HCT116 (cell line): ENCODE measurements at regions not wholly inside any gene's neighbourhood (a gene's known extent, or its start where the extent isn't known, plus 50 kb on each side); places are given as distances from the start of the nearest gene placed in this dataset.
"Not testable (repeated sequence)": the region's sequence is repeated elsewhere in the genome, so short reads cannot be mapped to it uniquely, and the experiment has no call there.

Experiments
- ATAC-seq: fragments of 200-7000 bp; cut with Tn5 transposase; 2 replicates; pipeline ENCODE4 v1.9.1; 2020; ENCODE audit warnings: mild to moderate bottlenecking, moderate library complexity
- BruUV-seq: library from RNA; stranded (reverse); fragments of 400-500 nt; replicated peaks from 2 replicates; lab custom pipeline; 2021; lab: Mats Ljungman, UMichigan
- CTCF ChIA-PET: fragments of 300-600 bp; sonication (Branson Sonifier 250); formaldehyde crosslinking; loops from one replicate; lab custom pipeline; 2021; ENCODE audit warnings: antibody characterized with exemption; lab: Charles Lee
- POLR2A ChIA-PET: fragments of 300-600, 350-600 bp; sonication (Branson Sonifier 250); formaldehyde crosslinking; loops from one replicate; lab custom pipeline; 2021; ENCODE audit warnings: antibody characterized with exemption; lab: Charles Lee
- RAD21 ChIA-PET, 2 experiments: fragments of 300-600 bp; sonication (Branson Sonifier 250); formaldehyde crosslinking; loops; one replicate each; lab custom pipeline; 2023; ENCODE audit warnings: low total read pairs in 2 of 2; ENCODE audit not compliant: uncharacterized antibody in 2 of 2, unreplicated experiment in 2 of 2, low non-redundant PET in 1 of 2; lab: Charles Lee
- DNase-seq: peaks from one replicate; pipeline ENCODE4 v3.0.0-alpha.2; 2010; ENCODE audit warnings: low read depth, low spot score
- H2AFZ ChIP-seq: fragments of 200-600 bp; shearing (Covaris generic), sonication (generic); 2 replicates; pipeline ENCODE4 v1.6.1; 2017; ENCODE audit warnings: low read depth, mixed run types, mixed read lengths, antibody characterized with exemption, low read length; ENCODE audit not compliant: poor library complexity, severe bottlenecking
- H3K27ac ChIP-seq: 2 replicates; pipeline ENCODE4 v1.5.1; 2012; ENCODE audit warnings: low read depth, low read length
- H3K27me3 ChIP-seq: fragments of 200-600 bp; sonication (generic); 2 replicates; pipeline ENCODE4 v1.6.1; 2016; ENCODE audit warnings: mixed run types, low read length, mixed read lengths; ENCODE audit not compliant: insufficient read depth
- H3K36me3 ChIP-seq, 2 experiments: fragments of 200-500 bp in 1 of 2; fragments of 200-600 bp in 1 of 2; sonication (Bioruptor generic) in 1 of 2; sonication (generic) in 1 of 2; 2 replicates each; pipeline versions ENCODE4 v1.5.1 to v1.6.1; 2014 to 2016; ENCODE audit warnings: low read length in 2 of 2, inconsistent platforms in 1 of 2, mixed read lengths in 1 of 2, mixed run types in 1 of 2; ENCODE audit not compliant: insufficient read depth in 2 of 2, control insufficient read depth in 1 of 2
- H3K4me1 ChIP-seq, 2 experiments: fragments of 200-600 bp in 1 of 2; sonication (generic) in 1 of 2; 2 replicates each; pipeline versions ENCODE4 v1.5.1 to v1.6.1; 2012 to 2017; ENCODE audit warnings: low read length in 2 of 2, inconsistent platforms in 1 of 2, mild to moderate bottlenecking in 1 of 2, mixed read lengths in 1 of 2, mixed run types in 1 of 2, moderate library complexity in 1 of 2; ENCODE audit not compliant: insufficient read depth in 2 of 2, control insufficient read depth in 1 of 2
- H3K4me2 ChIP-seq: fragments of 200-600 bp; sonication (generic); 2 replicates; pipeline ENCODE4 v1.6.1; 2017; ENCODE audit warnings: mixed run types, low read length, mixed read lengths
- H3K4me3 ChIP-seq, 2 experiments: fragments of 200-600 bp in 1 of 2; sonication (generic) in 1 of 2; replicated peaks in 1 of 2; 2 replicates each; pipeline ENCODE4 v1.5.1; 2011 to 2016; ENCODE audit warnings: low read length in 2 of 2, control low read depth in 1 of 2, low read depth in 1 of 2, mild to moderate bottlenecking in 1 of 2, mixed read lengths in 1 of 2, mixed run types in 1 of 2
- H3K79me2 ChIP-seq: fragments of 200-600 bp; sonication (generic); 2 replicates; pipeline ENCODE4 v1.6.1; 2017; ENCODE audit warnings: mild to moderate bottlenecking, mixed run types, low read length, moderate library complexity, mixed read lengths; ENCODE audit not compliant: insufficient read depth
- H3K9ac ChIP-seq: fragments of 200-600 bp; sonication (generic); 2 replicates; pipeline ENCODE4 v1.6.1; 2016; ENCODE audit warnings: low read length, mixed read lengths
- H3K9me2 ChIP-seq: fragments of 200-600 bp; sonication (generic), shearing (Covaris generic); 2 replicates; pipeline ENCODE4 v1.6.1; 2017; ENCODE audit warnings: mixed run types, mild to moderate bottlenecking, moderate library complexity; ENCODE audit not compliant: insufficient read depth
- H3K9me3 ChIP-seq, 2 experiments: fragments of 200-500 bp in 1 of 2; fragments of 200-600 bp in 1 of 2; sonication (Bioruptor generic) in 1 of 2; sonication (generic) in 1 of 2; 2 replicates each; pipeline ENCODE4 v1.6.1; 2014 to 2017; ENCODE audit warnings: low read length in 2 of 2, mixed read lengths in 2 of 2, inconsistent platforms in 1 of 2, low read depth in 1 of 2, mild to moderate bottlenecking in 1 of 2, mixed run types in 1 of 2, moderate library complexity in 1 of 2; ENCODE audit not compliant: control insufficient read depth in 1 of 2, insufficient read depth in 1 of 2
- H4K20me1 ChIP-seq: fragments of 200-600 bp; sonication (generic), shearing (Covaris generic); 2 replicates; pipeline ENCODE4 v1.6.1; 2017; ENCODE audit warnings: mixed run types, mild to moderate bottlenecking, moderate library complexity; ENCODE audit not compliant: insufficient read depth
- RAD21 ChIP-seq: IDR thresholded peaks from 2 replicates; pipeline ENCODE4 v1.6.1; 2012; ENCODE audit warnings: low read depth, mild to moderate bottlenecking
- intact Hi-C: fragments of 100-400 bp; cut with micrococcal nuclease; formaldehyde crosslinking; loops from 2 replicates; pipeline ENCODE4 v1.10.0; 2022
- TF ChIP-seq, protein P1 (sequence below), 3 experiments: fragments of 200-600 bp in 1 of 3; sonication (generic) in 1 of 3; IDR thresholded peaks in 2 of 3; conservative IDR thresholded peaks in 1 of 3; 2 replicates each; pipeline ENCODE4 v1.5.1; 2012 to 2017; ENCODE audit warnings: low read depth in 2 of 3, low read length in 2 of 3, antibody characterized with exemption in 1 of 3, borderline replicate concordance in 1 of 3, control low read depth in 1 of 3, mild to moderate bottlenecking in 1 of 3, mixed read lengths in 1 of 3, mixed run types in 1 of 3, moderate library complexity in 1 of 3; ENCODE audit not compliant: insufficient read depth in 1 of 3

- H3K9me3 ChIP-seq, H3K9ac ChIP-seq: not testable (repeated sequence)
Observed at GRCh38 chr1:148371551-148371994, 111.5 kb downstream of the PPIAL4G start.

GRCh38 chr1:148370661-148371060, 112.4 kb downstream of the PPIAL4G start:
- H3K4me3 ChIP-seq, ATAC-seq, H3K27me3 ChIP-seq, H3K9ac ChIP-seq, H2AFZ ChIP-seq, intact Hi-C loops, BruUV-seq, H4K20me1 ChIP-seq, H3K4me2 ChIP-seq, H3K36me3 ChIP-seq, H3K9me2 ChIP-seq, CTCF ChIA-PET, RAD21 ChIA-PET, H3K27ac ChIP-seq, H3K79me2 ChIP-seq, DNase-seq, H3K9me3 ChIP-seq: not testable (repeated sequence)
- H3K4me1 ChIP-seq: peaks cover 0 to 26% of the 10 kb centered on the region in 2 experiments; a peak in 3 of 4 replicates
- POLR2A ChIA-PET: interaction anchor here (0.7 kb wide), 1 partner anchor 36 kb away, joined by 4 read pairs; no protein-coding TSS in a partner anchor

More at GRCh38 chr1:148371551-148371994, 111.5 kb downstream of the PPIAL4G start:
- H3K36me3 ChIP-seq, BruUV-seq, intact Hi-C loops, H4K20me1 ChIP-seq, H3K4me3 ChIP-seq, CTCF ChIA-PET, H3K9me2 ChIP-seq, RAD21 ChIA-PET, H3K27me3 ChIP-seq, H3K79me2 ChIP-seq, H3K27ac ChIP-seq: not testable (repeated sequence)
- peak overlapping the region; percentile 75 for H2AFZ ChIP-seq
- peak overlapping the region; percentile 33; the same call in 1 of the 2 replicates for H3K4me2 ChIP-seq
- ATAC-seq (peak; percentile 99), DNase-seq (peak; percentile 79)
- POLR2A ChIA-PET: interaction anchor here (1.4 kb wide), 1 partner anchor 108 kb away, joined by 4 read pairs; no protein-coding TSS in a partner anchor
- peaks cover 0 to 20% of the 10 kb centered on the region in 2 experiments; a peak in 3 of 4 replicates for H3K4me1 ChIP-seq
- TF ChIP-seq, protein P1, sequence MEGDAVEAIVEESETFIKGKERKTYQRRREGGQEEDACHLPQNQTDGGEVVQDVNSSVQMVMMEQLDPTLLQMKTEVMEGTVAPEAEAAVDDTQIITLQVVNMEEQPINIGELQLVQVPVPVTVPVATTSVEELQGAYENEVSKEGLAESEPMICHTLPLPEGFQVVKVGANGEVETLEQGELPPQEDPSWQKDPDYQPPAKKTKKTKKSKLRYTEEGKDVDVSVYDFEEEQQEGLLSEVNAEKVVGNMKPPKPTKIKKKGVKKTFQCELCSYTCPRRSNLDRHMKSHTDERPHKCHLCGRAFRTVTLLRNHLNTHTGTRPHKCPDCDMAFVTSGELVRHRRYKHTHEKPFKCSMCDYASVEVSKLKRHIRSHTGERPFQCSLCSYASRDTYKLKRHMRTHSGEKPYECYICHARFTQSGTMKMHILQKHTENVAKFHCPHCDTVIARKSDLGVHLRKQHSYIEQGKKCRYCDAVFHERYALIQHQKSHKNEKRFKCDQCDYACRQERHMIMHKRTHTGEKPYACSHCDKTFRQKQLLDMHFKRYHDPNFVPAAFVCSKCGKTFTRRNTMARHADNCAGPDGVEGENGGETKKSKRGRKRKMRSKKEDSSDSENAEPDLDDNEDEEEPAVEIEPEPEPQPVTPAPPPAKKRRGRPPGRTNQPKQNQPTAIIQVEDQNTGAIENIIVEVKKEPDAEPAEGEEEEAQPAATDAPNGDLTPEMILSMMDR (IDR thresholded peaks at IDR 0.05 in 2 of 3, conservative IDR thresholded peaks at IDR 0.05 in 1 of 3; ENCODE audit: borderline replicate concordance in 1 of 3, insufficient read depth in 1 of 3, low read depth in 2 of 3, low read length in 2 of 3): peak; percentile 63 to 88 (median 72)
- peak; percentile 90 for TF ChIP-seq RAD21
